ENCODE measurements at regions not wholly inside any gene's neighbourhood (a gene's known extent, or its start where the extent isn't known, plus 50 kb on each side); places are given as distances from the start of the nearest gene placed in this dataset.

DNA sequence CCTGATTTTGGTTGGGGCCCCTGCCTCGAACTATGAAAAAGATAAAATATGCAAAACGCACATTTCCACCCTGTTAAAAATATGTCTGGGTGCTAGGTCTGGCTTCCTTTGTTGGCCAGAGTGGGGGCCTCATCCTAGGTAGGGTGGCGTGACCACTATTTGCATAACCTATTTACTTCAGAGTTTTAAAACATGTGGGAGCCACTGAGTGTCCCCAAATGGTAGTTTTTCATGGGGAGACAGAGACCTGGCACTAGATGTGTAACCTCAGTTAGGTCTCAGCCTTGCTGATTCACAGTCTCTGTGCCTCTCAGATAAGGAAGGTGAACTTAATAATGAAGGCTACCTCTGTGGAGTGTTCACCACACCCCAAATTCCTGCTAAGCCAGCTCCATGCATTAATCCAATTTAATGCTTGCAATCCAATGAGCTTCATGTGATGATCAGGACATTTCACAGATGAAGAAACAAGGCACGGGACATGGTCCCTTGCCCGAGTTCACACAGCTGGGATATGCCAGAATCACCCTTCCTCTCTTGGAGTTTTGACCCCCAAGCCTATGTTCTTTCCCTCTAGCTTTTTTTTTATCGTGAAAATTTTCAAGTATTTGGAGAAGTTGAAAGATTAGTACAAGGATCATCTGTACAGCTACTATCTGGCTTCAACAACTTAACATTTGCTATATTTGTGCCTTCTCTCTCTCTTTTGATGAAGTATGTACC, 103.4 kb downstream of the IRF8 start:
- TF ChIP-seq CTCF (IDR thresholded peaks at IDR 0.05 in 2 of 3, conservative IDR thresholded peaks at IDR 0.05 in 1 of 3; ENCODE audit: borderline replicate concordance in 1 of 3, insufficient read depth in 1 of 3, low read depth in 2 of 3, low read length in 2 of 3) (no peak), EZH2 (IDR thresholded peaks at IDR 0.05) (no peak), POLR2AphosphoS5 (IDR thresholded peaks at IDR 0.05; ENCODE audit: low read depth, low read length) (no peak)
